Type B pancreatic cell (in vitro differentiated cells): ENCODE measurements at regions not wholly inside any gene's neighbourhood (a gene's known extent, or its start where the extent isn't known, plus 50 kb on each side); places are given as distances from the start of the nearest gene placed in this dataset.

ENCODE experiments used
- DNase-seq: peaks from one replicate; pipeline ENCODE4 v3.0.0; 2021; ENCODE audit warnings: mixed read lengths; ENCODE audit not compliant: unreplicated experiment; ENCODE audit errors: extremely low spot score
- H3K27ac Mint-ChIP-seq: 2 replicates; pipeline ENCODE4 v1.8.0; 2021; ENCODE audit warnings: mild to moderate bottlenecking, mixed read lengths
- H3K27me3 Mint-ChIP-seq: 2 replicates; pipeline ENCODE4 v1.8.0; 2021; ENCODE audit warnings: mixed read lengths
- H3K36me3 Mint-ChIP-seq: 2 replicates; pipeline ENCODE4 v1.8.0; 2021; ENCODE audit warnings: mixed read lengths
- H3K4me1 Mint-ChIP-seq: one replicate; pipeline ENCODE4 v1.8.0; 2021; ENCODE audit warnings: mixed read lengths; ENCODE audit not compliant: unreplicated experiment
- H3K4me3 Mint-ChIP-seq: 2 replicates; pipeline ENCODE4 v1.8.0; 2021; ENCODE audit warnings: mild to moderate bottlenecking, mixed read lengths
- H3K9me3 Mint-ChIP-seq: 2 replicates; pipeline ENCODE4 v1.8.0; 2021; ENCODE audit warnings: mixed read lengths
- TF ChIP-seq, protein P1 (sequence below): fragments of 200-600 bp; sonication (generic); conservative IDR thresholded peaks from 2 replicates; pipeline ENCODE4 v1.5.0; 2021; ENCODE audit warnings: antibody characterized with exemption, mild to moderate bottlenecking

DNA sequence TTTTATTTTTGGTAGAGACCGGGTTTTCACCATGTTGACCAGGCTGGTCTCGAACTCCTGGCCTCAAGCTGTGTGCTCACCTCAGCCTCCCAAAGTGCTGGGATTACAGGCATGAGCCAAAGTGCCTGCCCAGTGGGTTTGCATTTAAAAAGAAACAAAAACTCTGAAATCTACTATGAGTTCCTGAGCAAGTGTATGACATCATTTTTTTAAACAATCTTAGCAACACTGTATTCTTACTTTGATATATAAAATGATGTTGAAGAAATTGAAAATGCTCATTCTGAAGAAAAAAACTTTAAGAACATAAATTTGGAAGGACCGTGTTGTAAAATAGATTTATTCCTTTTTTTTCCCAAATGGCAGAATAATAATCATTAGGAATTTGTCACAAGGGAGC lies 1199.7 kb downstream of the DIAPH3 start:
- TF ChIP-seq, protein P1, sequence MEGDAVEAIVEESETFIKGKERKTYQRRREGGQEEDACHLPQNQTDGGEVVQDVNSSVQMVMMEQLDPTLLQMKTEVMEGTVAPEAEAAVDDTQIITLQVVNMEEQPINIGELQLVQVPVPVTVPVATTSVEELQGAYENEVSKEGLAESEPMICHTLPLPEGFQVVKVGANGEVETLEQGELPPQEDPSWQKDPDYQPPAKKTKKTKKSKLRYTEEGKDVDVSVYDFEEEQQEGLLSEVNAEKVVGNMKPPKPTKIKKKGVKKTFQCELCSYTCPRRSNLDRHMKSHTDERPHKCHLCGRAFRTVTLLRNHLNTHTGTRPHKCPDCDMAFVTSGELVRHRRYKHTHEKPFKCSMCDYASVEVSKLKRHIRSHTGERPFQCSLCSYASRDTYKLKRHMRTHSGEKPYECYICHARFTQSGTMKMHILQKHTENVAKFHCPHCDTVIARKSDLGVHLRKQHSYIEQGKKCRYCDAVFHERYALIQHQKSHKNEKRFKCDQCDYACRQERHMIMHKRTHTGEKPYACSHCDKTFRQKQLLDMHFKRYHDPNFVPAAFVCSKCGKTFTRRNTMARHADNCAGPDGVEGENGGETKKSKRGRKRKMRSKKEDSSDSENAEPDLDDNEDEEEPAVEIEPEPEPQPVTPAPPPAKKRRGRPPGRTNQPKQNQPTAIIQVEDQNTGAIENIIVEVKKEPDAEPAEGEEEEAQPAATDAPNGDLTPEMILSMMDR = no peak
- Mint-ChIP-seq H3K27me3 (no peaks in the 10 kb centered on the region), H3K9me3 (peaks cover 5% of the 10 kb centered on the region), H3K27ac (no peak overlapping the region), H3K4me3 (no peak overlapping the region), H3K36me3 (peaks cover 4% of the 10 kb centered on the region), H3K4me1 (no peaks in the 10 kb centered on the region)
- no peak for DNase-seq

DNA sequence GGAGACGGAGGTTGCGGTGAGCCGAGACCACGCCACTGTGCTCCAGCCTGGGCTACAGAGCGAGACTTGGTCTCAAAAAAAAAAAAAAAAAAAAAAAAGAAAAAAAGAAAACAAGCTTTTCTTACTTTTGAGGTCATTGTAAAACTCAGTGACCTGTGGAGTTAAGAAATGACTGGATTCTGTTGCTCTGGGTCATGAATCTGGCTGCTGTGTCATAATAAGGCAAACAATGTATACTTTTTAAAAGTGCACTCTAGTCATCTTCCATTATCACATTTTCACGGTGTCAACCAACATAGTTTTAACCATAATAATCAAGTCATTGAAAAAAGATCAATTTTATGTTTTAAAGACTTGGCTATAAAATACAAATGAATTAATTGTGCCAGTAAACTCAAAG lies 1186.6 kb downstream of the DIAPH3 start:
- Mint-ChIP-seq H3K27ac (no peak overlapping the region), H3K27me3 (no peaks in the 10 kb centered on the region), H3K4me3 (no peak overlapping the region), H3K36me3 (no peaks in the 10 kb centered on the region), H3K4me1 (no peaks in the 10 kb centered on the region), H3K9me3 (no peaks in the 10 kb centered on the region)
- no peak for DNase-seq
- TF ChIP-seq, protein P1 = no peak

DNA sequence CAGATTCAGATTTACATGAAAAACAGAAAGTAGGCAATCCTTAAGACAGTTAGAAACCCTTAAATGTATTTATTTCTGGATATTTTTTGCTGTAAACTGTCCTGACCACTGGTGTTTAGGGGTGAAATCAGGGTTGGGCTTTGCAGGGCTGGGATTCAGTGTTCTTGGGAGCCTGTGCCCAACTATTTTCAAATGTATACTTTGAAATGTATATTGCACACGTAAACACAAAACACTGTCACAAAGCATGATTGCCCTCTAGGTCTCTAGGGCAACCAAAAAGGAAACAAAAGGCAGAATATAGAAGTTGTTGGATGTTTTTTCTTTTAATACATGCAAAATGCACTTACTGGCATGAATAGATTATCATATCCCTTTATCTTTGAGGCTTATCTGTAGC lies 1185.4 kb downstream of the DIAPH3 start:
- no peaks in the 10 kb centered on the region for H3K4me1 Mint-ChIP-seq
- TF ChIP-seq, protein P1 = no peak
- no peaks in the 10 kb centered on the region for H3K36me3 Mint-ChIP-seq
- H3K27me3 Mint-ChIP-seq = no peaks in the 10 kb centered on the region
- H3K9me3 Mint-ChIP-seq = peaks cover under 1% of the 10 kb centered on the region
- no peak overlapping the region for H3K27ac Mint-ChIP-seq
- no peak overlapping the region for H3K4me3 Mint-ChIP-seq
- no peak for DNase-seq

DNA sequence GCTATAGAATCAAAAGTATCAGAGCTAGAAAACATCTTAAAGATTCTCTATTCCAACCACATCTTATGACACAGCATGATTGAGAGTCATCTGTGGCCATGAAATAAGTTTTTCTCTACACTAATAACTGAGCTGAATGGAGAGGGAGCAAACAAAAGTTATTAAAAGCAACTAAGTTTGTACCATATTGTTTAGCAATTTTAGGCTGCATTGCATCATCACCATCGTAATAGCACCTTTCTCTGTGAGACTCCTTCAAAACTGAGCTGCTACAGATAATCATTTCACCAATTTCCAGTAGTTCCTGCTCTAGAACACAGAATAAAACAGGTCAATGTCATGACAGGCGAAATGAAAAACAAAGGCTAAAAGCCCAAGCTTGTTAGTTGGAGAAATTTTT lies 1183.9 kb downstream of the DIAPH3 start:
- no peaks in the 10 kb centered on the region for H3K4me1 Mint-ChIP-seq
- no peak overlapping the region for H3K4me3 Mint-ChIP-seq
- H3K27me3 Mint-ChIP-seq = no peaks in the 10 kb centered on the region
- no peak overlapping the region for H3K27ac Mint-ChIP-seq
- TF ChIP-seq, protein P1 = no peak
- H3K9me3 Mint-ChIP-seq = peaks cover 3% of the 10 kb centered on the region
- H3K36me3 Mint-ChIP-seq = no peaks in the 10 kb centered on the region
- DNase-seq = no peak

DNA sequence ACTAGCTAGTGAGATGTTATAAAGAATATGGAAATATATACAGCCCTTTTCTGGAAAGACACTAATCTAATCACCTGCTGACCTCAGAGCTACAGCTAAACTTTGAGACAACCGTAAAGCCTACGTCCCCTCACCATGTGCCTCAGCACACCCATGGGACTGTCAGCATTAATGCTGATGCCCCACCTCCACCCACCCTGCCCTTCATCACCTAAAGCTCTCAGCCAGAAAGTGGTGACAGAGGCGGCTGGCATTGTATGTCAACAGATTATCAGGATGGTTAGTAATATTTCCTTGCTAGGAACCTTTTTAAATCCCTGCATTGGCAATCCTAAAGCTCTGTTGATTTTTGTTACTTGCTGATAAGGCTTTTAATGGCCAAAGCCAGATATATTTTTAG lies 1177.9 kb downstream of the DIAPH3 start:
- H3K4me3 Mint-ChIP-seq = no peak overlapping the region
- peaks cover 4% of the 10 kb centered on the region for H3K4me1 Mint-ChIP-seq
- H3K9me3 Mint-ChIP-seq = peaks cover 3% of the 10 kb centered on the region
- H3K36me3 Mint-ChIP-seq = no peaks in the 10 kb centered on the region
- TF ChIP-seq, protein P1 = no peak
- DNase-seq = no peak
- H3K27me3 Mint-ChIP-seq = no peaks in the 10 kb centered on the region
- H3K27ac Mint-ChIP-seq = no peak overlapping the region

DNA sequence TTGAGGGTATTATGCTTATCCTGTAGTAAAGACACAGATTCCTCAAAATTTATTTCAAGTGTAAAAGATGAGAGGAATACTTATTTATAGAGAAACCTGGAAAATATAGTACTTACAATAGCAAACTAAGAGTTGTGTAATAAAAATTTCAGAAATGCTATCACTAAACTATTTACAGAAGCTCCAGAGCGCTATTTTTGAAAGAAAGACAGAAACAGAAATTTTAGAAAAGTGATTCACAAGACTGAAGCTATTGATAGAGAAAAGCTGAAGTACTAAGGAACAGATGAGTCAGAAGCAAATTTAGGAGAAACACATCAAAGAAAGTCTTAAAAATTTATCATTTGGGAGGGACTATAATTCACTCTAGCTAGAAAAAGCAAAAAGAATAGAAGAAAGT lies 1174.2 kb downstream of the DIAPH3 start:
- peaks cover 4% of the 10 kb centered on the region for H3K4me1 Mint-ChIP-seq
- H3K4me3 Mint-ChIP-seq = no peak overlapping the region
- no peaks in the 10 kb centered on the region for H3K27me3 Mint-ChIP-seq
- no peaks in the 10 kb centered on the region for H3K36me3 Mint-ChIP-seq
- no peaks in the 10 kb centered on the region for H3K9me3 Mint-ChIP-seq
- TF ChIP-seq, protein P1 = no peak
- no peak overlapping the region for H3K27ac Mint-ChIP-seq
- DNase-seq = no peak
